NCI-H2227 (cell line): ENCODE measurements at regions not wholly inside any gene's neighbourhood (a gene's known extent, or its start where the extent isn't known, plus 50 kb on each side); places are given as distances from the start of the nearest gene placed in this dataset.
"Not testable (repeated sequence)": the region's sequence is repeated elsewhere in the genome, so short reads cannot be mapped to it uniquely, and the experiment has no call there.

Experiments
- DNase-seq: peaks from one replicate; lab custom pipeline; 2025; ENCODE audit not compliant: unreplicated experiment; lab: John Stamatoyannopoulos, UW

- DNase-seq, result not testable (repeated sequence)
These were observed 108.5 kb downstream of the OLFM1 start for GRCh38 chr9:135195975-135196374.

GRCh38 chr9:135196474-135196873 lies 109.0 kb downstream of the OLFM1 start:
- no peak for DNase-seq

- no peak for DNase-seq
These were observed 110.7 kb downstream of the OLFM1 start for GRCh38 chr9:135198144-135198543.

- DNase-seq, result peak; percentile 52
These were observed 111.3 kb downstream of the OLFM1 start for GRCh38 chr9:135198586-135199285.

GRCh38 chr9:135199489-135199888 lies 112.0 kb downstream of the OLFM1 start:
- DNase-seq, result no peak

GRCh38 chr9:135201711-135202110 lies 114.2 kb downstream of the OLFM1 start:
- DNase-seq, result no peak

- no peak for DNase-seq
These were observed 116.7 kb downstream of the OLFM1 start for GRCh38 chr9:135204177-135204576.

- no peak for DNase-seq
These were observed 121.7 kb downstream of the OLFM1 start for GRCh38 chr9:135209136-135209535.

GRCh38 chr9:135209852-135210251 lies 122.4 kb downstream of the OLFM1 start:
- no peak for DNase-seq

- DNase-seq, result no peak
These were observed 123.4 kb downstream of the OLFM1 start for GRCh38 chr9:135210676-135211523.

GRCh38 chr9:135211524-135211890 lies 124.0 kb downstream of the OLFM1 start:
- DNase-seq, result no peak

- no peak for DNase-seq
These were observed 125.5 kb downstream of the OLFM1 start for GRCh38 chr9:135212961-135213360.

- DNase-seq, result no peak
These were observed 126.1 kb downstream of the OLFM1 start for GRCh38 chr9:135213566-135213965.

GRCh38 chr9:135214054-135214640 lies 126.7 kb downstream of the OLFM1 start:
- DNase-seq, result no peak

- DNase-seq, result no peak
These were observed 127.2 kb downstream of the OLFM1 start for GRCh38 chr9:135214706-135215105.

- no peak for DNase-seq
These were observed 128.2 kb downstream of the OLFM1 start for GRCh38 chr9:135215571-135216161.

- DNase-seq, result no peak
These were observed 128.8 kb downstream of the OLFM1 start for GRCh38 chr9:135216236-135216635.

- no peak for DNase-seq
These were observed 129.4 kb downstream of the OLFM1 start for GRCh38 chr9:135216791-135217441.

GRCh38 chr9:135217836-135218235 lies 130.4 kb downstream of the OLFM1 start:
- DNase-seq, result no peak

- no peak for DNase-seq
These were observed 131.1 kb downstream of the OLFM1 start for GRCh38 chr9:135218331-135219225.
